C4-2B (cell line): ENCODE measurements at regions not wholly inside any gene's neighbourhood (a gene's known extent, or its start where the extent isn't known, plus 50 kb on each side); places are given as distances from the start of the nearest gene placed in this dataset.

Source experiments
- CTCF ChIP-seq: fragments of 450-650 bp; conservative IDR thresholded peaks from 2 replicates; pipeline ENCODE4 v1.5.1; 2017; ENCODE audit warnings: mild to moderate bottlenecking
- ZFX ChIP-seq: fragments of 450-650 bp; IDR thresholded peaks from 2 replicates; pipeline ENCODE4 v1.6.1; 2017

- TF ChIP-seq CTCF (no peak), ZFX (no peak)
Measured at GRCh38 chr3:22729212-22729611, 473.9 kb upstream of the UBE2E2 start.
